Glutamatergic neuron (in vitro differentiated cells): ENCODE measurements at regions not wholly inside any gene's neighbourhood (a gene's known extent, or its start where the extent isn't known, plus 50 kb on each side); places are given as distances from the start of the nearest gene placed in this dataset.

Experiments used
- DNase-seq: peaks from one replicate; pipeline ENCODE4 v3.0.0; 2022
- H3K27ac Mint-ChIP-seq: one replicate; pipeline ENCODE4 v1.8.0; 2020; ENCODE audit warnings: mild to moderate bottlenecking, mixed read lengths, inconsistent platforms; ENCODE audit not compliant: unreplicated experiment
- H3K27me3 Mint-ChIP-seq: one replicate; pipeline ENCODE4 v1.8.0; 2020; ENCODE audit warnings: mild to moderate bottlenecking, moderate library complexity, mixed read lengths, inconsistent platforms; ENCODE audit not compliant: unreplicated experiment
- H3K36me3 Mint-ChIP-seq: one replicate; pipeline ENCODE4 v1.8.0; 2020; ENCODE audit warnings: mild to moderate bottlenecking, mixed read lengths, inconsistent platforms; ENCODE audit not compliant: unreplicated experiment
- H3K4me1 Mint-ChIP-seq: one replicate; pipeline ENCODE4 v1.8.0; 2020; ENCODE audit warnings: mild to moderate bottlenecking, low read depth, mixed read lengths, inconsistent platforms; ENCODE audit not compliant: unreplicated experiment
- H3K4me3 Mint-ChIP-seq: one replicate; pipeline ENCODE4 v1.8.0; 2020; ENCODE audit warnings: mild to moderate bottlenecking, mixed read lengths, inconsistent platforms; ENCODE audit not compliant: unreplicated experiment
- H3K9me3 Mint-ChIP-seq: one replicate; pipeline ENCODE4 v1.8.0; 2020; ENCODE audit warnings: mild to moderate bottlenecking, moderate library complexity, mixed read lengths, inconsistent platforms; ENCODE audit not compliant: unreplicated experiment
- TF ChIP-seq, protein P1 (sequence below): fragments of 200-600 bp; sonication (generic); IDR thresholded peaks from one replicate; pipeline ENCODE4 v1.5.0; 2021; ENCODE audit not compliant: partially characterized antibody, unreplicated experiment

DNA sequence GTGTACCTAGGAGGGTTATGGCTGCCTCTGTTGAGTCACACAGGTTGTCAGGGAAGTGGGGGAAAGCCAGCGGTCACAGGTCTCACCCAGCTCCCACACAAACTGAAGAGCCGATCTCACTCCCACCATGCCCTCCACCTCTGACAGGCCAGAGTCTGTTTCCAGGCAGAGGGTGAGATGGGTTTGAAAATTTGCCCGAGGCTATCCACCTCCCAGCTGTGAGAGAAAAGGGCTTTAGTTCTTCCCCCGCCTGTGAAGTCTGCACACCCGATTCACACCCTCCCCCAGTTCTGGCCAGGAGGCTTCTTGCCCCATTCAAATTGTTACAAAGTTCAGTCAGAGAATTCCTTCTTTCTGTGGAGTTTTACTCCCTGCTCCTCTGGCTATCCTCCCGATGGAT is 446.9 kb downstream of the EDEM1 start:
- H3K27me3 Mint-ChIP-seq, result no peaks in the 10 kb centered on the region
- no peaks in the 10 kb centered on the region for H3K4me1 Mint-ChIP-seq
- no peak for DNase-seq
- H3K27ac Mint-ChIP-seq, result no peak overlapping the region
- H3K4me3 Mint-ChIP-seq, result no peak overlapping the region
- H3K36me3 Mint-ChIP-seq, result no peaks in the 10 kb centered on the region
- peaks cover 2% of the 10 kb centered on the region for H3K9me3 Mint-ChIP-seq
- TF ChIP-seq, protein P1, sequence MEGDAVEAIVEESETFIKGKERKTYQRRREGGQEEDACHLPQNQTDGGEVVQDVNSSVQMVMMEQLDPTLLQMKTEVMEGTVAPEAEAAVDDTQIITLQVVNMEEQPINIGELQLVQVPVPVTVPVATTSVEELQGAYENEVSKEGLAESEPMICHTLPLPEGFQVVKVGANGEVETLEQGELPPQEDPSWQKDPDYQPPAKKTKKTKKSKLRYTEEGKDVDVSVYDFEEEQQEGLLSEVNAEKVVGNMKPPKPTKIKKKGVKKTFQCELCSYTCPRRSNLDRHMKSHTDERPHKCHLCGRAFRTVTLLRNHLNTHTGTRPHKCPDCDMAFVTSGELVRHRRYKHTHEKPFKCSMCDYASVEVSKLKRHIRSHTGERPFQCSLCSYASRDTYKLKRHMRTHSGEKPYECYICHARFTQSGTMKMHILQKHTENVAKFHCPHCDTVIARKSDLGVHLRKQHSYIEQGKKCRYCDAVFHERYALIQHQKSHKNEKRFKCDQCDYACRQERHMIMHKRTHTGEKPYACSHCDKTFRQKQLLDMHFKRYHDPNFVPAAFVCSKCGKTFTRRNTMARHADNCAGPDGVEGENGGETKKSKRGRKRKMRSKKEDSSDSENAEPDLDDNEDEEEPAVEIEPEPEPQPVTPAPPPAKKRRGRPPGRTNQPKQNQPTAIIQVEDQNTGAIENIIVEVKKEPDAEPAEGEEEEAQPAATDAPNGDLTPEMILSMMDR, result no peak

DNA sequence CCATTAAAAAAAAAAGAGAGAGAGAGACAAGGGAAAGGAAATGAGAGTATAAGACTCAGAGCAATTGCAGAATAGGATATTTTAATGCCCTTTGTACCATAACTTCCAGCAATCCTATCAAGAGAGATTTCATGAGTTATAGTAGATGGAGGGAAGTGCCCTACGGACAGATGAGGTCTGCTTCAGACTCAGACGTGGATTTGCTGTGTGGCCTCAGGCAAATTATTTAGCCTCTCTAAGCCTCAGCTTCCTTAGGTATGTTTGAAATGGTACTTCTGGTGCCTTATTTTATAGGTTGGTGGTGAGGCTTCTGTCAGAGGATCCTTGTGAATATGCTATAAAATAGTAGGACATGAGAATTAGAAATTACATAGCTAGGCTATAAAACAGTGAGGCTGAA is 448.2 kb downstream of the EDEM1 start:
- Mint-ChIP-seq H3K9me3 (peaks cover 6% of the 10 kb centered on the region), H3K27ac (no peak overlapping the region)
- TF ChIP-seq, protein P1, result no peak

DNA sequence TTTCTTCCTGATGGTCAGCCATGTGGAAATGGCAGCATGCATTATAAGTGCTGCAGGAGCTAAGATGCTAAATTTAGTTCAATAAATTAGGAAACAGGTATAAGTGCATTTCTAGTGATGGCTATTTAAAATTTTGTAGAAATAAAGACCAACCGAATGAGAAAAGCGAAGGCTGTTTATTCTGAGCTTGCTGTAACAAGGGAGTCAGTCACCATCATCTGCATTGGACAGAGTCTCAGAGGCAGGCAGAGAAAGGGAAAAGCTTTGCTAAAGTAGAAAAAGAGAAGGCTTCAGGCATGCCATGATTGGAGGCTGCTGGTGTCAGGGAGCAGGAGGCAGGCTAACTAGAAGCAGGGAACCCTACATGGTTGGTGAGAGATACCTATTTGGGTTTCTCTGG is 451.0 kb downstream of the EDEM1 start:
- Mint-ChIP-seq H3K9me3 (peaks cover 8% of the 10 kb centered on the region), H3K27ac (no peak overlapping the region), H3K36me3 (peaks cover 5% of the 10 kb centered on the region), H3K4me1 (no peaks in the 10 kb centered on the region), H3K4me3 (no peak overlapping the region), H3K27me3 (peaks cover 2% of the 10 kb centered on the region)
- no peak for DNase-seq
- TF ChIP-seq, protein P1, result no peak

More for the DNA sequence above, 448.2 kb downstream of the EDEM1 start:
- Mint-ChIP-seq H3K27me3 (peaks cover 2% of the 10 kb centered on the region), H3K36me3 (peaks cover 5% of the 10 kb centered on the region), H3K4me1 (no peaks in the 10 kb centered on the region), H3K4me3 (no peak overlapping the region)
- no peak for DNase-seq

DNA sequence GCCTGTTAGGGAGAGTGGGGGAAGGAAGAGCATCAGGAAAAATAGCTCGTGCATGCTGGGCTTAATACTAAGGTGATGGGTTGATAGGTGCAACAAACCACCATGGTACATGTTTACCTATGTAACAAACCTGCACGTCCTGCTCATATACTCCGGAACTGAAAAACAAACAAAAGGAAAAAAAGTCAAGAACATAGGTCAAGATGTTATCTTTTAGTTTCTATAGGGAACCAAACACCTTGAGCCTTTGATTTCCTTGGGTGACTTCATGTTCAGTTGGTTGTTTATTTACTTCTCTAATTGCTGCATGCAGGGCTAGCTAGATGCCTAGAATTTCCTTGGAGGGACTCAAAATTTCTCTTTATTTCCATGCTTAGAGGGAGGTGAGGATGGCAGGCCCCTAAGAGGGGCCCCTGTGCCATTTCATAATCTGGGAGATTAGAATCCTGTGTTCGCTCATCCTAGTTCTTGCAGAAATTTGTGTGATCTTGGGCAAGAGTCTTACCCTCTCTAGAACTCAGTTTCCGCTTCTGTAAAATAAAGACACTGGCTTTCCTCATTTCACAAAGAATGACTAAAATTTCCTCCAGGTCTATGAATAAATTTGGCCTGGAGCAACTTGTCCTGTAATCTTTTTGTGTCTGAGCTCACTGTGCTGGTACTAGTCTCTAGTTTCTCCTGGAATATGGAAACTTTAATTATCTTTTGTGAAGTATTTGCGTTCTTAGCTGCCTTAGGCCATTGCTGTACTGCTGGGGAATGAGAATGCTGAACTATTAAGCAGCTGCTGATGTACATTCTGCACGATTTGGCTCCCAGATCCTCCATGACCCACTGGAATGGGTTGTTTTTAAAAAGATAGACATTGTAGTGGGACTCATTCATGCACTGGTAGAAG is 457.5 kb downstream of the EDEM1 start:
- H3K36me3 Mint-ChIP-seq, result peaks cover 5% of the 10 kb centered on the region
- no peak for DNase-seq
- no peaks in the 10 kb centered on the region for H3K4me1 Mint-ChIP-seq
- H3K27ac Mint-ChIP-seq, result no peak overlapping the region
- H3K9me3 Mint-ChIP-seq, result peaks cover 6% of the 10 kb centered on the region
- peaks cover 2% of the 10 kb centered on the region for H3K27me3 Mint-ChIP-seq
- TF ChIP-seq, protein P1, result no peak
- no peak overlapping the region for H3K4me3 Mint-ChIP-seq

DNA sequence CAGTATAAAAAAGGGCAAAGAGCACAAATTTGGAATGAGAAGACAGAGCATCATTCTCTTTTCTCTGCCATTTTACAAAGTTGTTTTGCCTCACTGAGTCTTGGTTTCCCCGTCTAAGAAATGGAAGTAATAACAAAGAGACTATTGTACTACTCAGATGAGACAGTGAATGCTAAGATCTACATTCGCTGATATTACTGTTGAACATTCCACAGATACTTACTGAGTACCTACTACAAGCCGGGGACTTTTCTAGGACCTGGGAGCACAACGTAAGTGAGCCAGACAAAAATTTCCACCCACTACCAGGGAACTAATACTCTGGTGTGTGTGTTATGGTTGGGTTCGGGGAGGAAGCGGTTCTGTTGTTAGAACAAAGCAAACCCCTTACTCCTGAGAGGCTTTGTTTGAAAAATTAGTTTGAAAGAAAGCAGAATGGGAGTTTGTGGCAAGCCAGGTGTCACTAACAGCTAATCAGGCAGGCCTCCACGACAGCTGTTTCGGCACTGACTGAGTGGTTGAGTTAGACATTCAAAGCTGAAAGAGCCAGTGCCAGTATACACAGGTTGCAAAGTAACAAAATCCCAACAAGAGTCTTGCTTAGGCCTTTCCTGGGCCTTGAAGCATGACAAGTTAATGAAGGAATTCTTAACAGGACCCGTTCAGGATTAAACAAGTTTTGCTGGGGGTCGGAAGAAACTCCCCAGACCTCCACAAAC is 458.3 kb downstream of the EDEM1 start:
- Mint-ChIP-seq H3K4me3 (no peak overlapping the region), H3K27me3 (no peaks in the 10 kb centered on the region), H3K27ac (no peak overlapping the region), H3K4me1 (no peaks in the 10 kb centered on the region), H3K36me3 (no peaks in the 10 kb centered on the region), H3K9me3 (peaks cover under 1% of the 10 kb centered on the region)
- no peak for DNase-seq
- TF ChIP-seq, protein P1, result no peak
